HG03571 (cell line): ENCODE measurements at regions not wholly inside any gene's neighbourhood (a gene's known extent, or its start where the extent isn't known, plus 50 kb on each side); places are given as distances from the start of the nearest gene placed in this dataset.
A peak's percentile ranks its signal among the peaks of the same experiment; 100 is the strongest.

ENCODE experiments used
- ATAC-seq: cut with Tn5 transposase; IDR thresholded peaks from one replicate; pipeline ENCODE4 v1.9.1; 2021; ENCODE audit not compliant: unreplicated experiment

DNA sequence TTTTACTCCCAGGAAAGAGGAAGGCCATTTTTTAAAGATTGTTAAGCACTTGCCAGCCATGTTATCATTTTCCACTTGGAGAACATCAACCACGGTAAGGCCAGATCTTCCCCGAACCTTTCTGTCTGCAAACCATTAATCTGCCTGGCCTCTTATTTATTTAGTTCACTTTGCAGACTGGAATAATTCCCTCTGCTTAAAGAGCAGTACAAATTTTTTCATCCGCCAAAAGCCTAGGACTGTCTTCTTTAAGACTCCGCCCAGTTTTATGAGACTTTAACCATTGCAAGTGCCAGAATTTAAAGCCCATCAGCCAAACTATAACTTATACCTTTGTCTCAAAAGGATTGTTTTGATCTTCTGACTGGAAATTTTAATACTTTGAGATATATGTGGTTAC lies 426.3 kb downstream of the KCTD12 start:
- no peak for ATAC-seq

DNA sequence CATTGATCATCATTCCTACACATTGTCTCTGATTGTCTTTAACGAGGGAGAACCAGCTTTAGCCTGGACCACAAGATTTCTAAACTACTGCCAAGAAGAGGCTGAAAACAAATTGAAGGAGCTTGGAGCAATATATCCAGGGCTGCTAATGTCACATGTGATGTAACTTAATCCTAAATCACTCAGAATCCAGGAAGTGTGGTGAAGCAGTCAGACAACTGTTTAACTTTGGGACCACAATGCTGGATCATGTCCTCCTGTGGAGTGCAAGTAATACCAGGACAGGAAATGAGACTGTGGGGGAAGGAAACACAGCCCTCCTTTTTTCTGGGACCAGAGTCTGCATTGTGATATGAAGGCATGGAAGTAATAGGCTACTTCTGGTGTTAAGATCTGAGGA lies 430.2 kb downstream of the KCTD12 start:
- ATAC-seq: no peak

DNA sequence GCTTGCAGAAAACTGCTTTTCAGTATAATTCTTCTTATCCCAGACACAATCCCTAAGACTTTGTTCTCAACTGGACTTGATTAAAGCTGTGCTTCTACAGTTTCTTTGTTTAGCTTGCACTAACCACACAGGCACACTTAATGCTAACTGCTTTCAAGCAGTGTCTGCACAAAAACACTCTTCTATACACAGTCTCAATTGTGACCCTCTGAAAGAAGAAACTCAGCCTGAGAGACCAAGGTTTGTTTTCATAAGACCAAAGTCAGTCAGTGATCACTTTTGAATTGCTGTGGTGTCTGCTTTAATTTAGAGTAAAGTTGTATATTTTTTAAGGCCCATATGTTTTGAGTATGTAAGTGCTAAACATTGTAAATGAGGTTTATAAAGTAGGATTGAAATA lies 431.2 kb downstream of the KCTD12 start:
- ATAC-seq: no peak

DNA sequence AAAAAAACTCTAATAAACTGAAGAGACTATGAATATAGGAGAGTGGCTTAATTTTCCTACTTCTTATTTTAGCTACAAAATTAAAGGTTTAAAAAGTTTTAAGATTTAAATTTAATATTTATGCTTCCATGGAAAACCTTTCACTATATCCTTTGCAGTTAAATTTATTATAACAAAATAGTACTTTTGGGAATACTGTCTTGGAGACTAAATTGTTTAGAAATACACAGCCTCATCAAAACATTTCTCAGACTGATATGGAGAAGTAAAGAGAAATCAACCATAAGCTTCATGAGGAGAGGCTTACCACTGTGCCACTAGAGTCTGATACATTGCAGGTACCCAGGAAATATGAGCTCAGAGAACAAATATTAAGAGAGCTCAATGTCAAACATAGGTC lies 436.5 kb downstream of the KCTD12 start:
- no peak for ATAC-seq

DNA sequence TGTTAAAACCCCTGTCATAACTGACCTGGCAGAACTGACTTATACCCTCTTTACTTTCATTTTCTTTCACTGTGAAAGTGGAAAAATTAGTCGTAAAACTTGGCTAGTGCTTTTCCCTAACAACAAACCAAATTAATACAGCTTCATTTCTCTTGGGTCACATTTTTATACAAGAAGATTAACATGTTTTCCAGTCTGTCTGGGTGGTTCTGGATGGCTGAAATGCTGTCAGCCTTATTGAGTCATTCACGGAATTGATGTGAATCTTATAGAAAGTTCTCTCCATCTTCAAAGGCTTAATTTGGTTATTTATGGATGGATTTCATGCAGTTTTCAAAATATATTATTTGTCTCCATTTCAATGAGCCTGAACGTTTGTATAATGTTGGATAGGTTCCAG lies 440.0 kb downstream of the KCTD12 start:
- ATAC-seq: no peak

DNA sequence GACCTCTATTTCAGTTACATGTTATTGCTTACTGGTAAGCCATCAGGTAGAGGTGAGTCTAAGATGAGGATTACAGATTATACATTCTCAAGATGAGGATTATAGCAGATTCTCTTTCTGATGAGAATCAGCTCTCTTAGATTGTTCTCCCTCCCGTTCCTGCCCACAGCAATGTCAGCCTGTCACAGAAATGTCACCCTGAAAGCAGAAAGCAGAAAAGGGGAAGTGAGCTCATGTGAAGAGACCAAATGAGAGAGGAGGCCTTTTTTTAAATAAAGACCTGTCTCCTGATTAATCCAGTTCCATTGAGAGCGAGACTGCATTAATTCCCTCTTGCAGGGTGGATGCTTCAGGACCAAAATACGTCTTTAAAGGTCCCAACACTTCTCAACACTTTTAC lies 445.6 kb downstream of the KCTD12 start:
- ATAC-seq: peak; percentile 74

DNA sequence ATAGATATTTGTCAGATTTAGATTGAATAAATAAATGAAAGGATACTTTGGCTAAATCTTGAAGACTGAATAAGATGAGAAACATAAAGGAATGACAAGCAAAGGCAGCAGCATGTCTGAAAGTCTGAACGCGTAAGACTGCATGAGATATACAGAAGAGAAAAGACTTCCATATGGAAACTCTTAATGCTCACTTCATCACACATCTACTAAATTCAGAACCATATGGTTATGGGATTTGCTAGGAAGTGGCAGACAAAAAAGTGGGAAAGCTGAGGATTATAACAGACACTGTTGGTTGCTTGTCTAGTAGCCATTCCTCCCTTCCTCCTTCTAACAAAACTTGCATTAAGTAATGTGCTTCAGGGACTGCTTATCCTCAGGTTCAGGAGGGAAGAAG lies 446.7 kb downstream of the KCTD12 start:
- ATAC-seq: no peak

DNA sequence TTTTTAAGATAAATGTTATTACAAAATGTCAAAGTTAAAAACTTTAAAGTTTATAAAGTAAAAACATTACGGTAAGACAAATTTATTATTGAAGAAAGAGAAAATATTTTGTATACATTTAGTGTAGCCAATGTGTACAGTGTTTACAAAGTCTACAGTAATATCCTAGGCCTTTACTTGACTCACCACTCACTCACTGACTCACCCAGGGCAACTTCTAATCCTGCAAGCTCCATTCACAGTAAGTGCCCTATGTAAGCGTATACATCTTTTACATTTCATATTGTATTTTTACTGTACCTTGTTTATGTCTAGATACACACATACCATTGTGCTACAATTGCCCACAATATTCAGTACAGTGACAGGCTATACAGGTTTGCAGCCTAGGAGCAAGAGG lies 448.2 kb downstream of the KCTD12 start:
- ATAC-seq: no peak

DNA sequence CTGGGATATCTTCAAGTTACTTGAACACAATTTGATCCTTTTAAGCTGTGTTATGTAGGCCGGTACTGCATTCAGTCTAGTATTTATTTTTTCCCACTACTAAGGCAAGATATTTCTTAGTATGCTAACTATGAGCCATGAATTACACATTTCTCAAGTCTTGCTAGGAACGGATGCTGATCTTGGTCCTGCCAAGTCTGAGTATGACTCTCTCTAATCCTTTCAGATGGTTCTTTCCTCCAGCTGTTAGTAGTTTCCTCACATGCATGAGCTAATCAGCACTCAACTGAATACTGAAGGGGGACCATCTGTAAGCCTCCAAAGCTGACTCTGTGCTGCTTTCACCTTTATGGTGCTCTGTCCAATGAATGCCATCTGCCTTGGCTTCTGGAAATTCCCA lies 460.3 kb downstream of the KCTD12 start:
- no peak for ATAC-seq

DNA sequence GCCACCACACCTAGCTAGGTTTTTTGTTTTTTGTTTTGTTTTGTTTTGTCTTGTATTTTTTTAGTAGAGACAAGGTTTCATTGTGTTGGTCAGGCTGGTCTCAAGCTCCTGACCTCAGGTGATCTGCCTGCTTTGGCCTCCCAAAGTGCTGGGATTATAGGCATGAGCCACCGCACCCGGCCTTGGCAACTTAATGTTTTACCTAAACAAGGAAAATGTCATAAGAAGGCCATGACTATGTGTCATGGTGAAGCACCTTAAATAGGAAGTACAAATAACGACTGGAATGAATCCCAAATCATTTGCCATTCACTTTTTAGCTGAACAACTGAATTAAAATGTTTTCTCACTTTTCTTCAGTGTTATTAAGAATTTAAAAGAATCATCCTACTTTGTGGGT lies 465.2 kb downstream of the KCTD12 start:
- ATAC-seq: no peak

DNA sequence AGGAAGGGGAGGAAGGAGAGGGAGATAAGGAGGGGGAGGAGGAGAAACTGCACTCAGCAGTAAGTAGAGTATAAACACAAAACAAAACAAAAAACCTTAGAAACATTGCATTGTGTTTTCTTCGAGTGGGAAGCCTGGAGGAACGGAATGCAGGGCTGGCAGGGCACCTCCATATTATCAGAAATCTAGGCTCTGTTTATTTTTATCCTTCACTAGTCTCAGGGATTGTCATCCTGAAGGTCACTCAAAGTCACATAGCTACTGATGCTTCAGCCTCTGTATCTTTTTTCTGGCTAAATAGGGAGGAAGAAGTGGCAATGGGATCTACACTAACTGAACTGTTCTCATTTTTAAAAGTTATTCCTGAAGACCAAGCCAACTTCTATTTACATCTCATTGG lies 467.8 kb downstream of the KCTD12 start:
- ATAC-seq: no peak

DNA sequence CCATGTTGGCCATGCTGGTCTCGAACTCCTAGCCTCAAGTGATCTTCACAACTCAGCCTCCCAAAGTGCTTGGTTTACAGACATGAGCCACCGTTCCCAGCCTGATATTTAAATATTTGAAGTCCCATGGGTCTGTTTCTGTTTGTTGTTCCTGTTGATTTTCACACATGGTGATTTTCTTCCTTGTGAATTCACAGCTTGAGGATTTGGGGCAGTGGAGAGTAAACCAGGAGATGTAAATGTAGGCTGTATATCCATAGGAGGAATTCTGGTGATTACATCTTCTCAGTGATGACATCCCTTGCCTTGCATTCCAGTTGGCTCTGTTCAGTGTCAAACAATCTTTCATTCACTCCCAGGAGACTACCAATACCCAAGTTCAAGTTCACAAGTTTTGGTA lies 471.9 kb downstream of the KCTD12 start:
- ATAC-seq: no peak

DNA sequence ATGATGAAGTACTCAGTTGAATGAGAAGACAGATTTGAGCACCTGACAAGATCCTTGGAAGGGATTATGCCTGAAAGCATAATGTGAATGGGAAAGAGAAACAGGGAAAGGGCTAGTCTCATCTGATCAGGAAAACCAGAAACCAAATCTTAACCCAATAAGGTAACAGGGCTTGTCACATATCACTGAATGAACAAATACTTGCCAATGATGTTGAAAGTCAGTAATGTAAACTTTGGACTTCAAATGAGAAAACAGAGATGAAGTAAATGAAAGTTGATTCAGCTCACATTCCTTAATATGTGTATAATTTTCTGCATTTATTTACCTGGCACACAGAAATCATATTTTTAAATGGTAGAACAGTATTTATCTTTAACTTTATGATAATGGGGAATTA lies 480.0 kb downstream of the KCTD12 start:
- no peak for ATAC-seq

DNA sequence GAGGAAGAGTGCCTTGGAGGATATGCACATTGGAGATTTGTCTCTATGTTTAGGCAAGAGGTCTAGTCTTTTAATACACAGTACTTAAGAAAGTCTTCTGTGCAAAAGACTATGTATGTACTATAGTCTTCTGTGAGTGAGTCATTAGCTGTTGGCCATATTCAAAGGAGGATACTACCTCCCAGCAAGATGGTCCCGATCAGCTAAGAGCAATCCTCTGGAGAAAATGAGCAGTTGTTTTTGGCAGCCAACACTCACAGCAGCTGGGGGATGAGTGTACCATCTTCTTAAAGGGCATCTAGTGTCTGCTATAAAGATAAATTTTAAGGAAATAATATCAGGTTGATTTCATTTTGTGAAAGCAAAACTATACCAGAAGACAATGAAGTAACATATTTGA lies 487.8 kb downstream of the KCTD12 start:
- no peak for ATAC-seq

DNA sequence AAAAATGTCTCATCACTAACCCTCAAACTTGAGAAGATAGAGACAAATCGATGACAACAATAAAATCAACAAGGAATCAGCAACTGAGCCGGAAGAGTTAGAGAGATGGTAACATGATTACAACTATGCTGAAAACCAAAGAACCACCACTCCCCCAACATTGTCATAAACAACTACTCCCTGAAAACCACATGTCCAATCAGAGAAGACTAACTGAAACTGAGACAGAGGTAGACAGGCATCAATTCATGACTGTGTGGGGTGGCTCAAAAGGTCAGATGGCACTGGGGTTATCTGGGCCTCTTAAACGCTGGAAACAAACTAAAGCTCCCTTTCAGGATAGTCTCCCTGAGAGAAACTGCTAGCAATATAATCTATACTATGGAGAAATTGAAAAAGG lies 488.8 kb downstream of the KCTD12 start:
- no peak for ATAC-seq

DNA sequence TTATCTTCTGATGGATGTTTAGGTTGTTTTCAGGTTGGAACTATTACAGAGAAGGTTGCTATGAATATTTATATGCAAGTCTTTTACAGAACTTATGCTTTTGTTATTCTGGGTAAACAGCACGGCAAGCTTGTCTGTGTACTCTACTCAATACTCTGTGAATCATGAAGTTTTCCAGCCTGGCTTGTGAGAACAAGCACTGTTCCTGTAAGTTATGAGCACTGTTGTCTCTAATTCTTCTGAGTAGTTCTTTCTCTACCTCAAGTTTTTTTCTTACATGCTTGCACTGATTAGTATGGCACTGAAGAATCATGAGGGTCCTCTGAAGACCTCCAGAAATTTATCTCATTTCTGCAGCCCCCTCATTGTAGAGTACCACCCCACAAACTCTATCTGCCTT lies 496.9 kb downstream of the KCTD12 start:
- ATAC-seq: no peak

DNA sequence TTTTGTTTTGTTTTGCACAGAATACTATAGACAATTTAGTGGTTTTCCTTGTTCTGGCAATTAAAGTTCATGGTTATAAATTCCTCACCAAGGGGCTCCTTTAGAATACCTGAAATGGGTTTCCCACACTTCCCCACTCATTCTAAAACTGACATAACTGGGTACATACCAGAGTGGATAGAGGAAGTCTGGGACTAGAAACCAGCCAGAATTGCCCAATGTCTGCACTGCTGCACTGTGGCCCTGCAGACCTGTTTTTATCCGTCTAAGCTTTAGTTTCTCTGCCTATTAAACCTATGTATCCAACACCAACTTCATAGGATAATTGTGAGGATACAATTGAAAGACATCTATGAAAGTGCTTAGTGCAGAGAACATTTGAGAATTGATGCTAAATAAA lies 498.6 kb downstream of the KCTD12 start:
- ATAC-seq: no peak

DNA sequence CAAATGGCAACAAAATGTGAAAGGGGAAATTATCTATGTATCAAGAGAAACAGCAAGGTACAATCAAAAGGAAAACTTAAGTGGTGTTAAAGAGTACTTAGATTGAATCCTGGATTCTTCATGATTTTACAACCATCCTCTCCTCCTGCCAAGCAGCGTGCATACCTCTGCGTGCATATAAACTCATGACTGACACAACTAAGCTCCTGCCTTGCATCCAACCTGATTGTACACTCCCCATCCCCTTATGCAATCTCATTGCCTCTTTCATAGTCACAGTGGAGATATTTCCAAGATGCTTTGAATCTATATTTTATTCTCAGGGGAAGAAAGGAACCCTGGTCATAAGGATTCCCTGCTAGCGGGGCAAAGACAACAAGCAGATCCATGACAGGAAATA lies 499.9 kb downstream of the KCTD12 start:
- ATAC-seq: no peak

DNA sequence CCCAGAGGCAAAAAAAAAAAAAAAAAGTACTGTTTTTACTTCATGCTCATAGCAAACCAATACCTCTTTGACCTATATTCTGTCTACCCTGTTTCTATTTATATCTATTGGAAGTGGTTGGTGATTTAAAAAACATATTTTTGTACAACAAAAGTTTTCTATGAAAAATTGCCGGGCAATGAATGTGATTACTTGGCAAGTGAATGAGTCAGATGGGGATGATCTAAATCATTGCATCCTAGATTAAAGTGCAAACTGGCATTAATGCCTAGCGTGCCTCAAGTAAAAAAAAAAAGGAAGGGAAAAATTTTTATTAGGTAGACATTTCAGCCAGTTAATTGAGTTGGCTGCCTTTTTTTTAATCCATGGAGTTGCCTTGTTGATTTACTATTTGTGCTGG lies 500.6 kb downstream of the KCTD12 start:
- ATAC-seq: no peak

DNA sequence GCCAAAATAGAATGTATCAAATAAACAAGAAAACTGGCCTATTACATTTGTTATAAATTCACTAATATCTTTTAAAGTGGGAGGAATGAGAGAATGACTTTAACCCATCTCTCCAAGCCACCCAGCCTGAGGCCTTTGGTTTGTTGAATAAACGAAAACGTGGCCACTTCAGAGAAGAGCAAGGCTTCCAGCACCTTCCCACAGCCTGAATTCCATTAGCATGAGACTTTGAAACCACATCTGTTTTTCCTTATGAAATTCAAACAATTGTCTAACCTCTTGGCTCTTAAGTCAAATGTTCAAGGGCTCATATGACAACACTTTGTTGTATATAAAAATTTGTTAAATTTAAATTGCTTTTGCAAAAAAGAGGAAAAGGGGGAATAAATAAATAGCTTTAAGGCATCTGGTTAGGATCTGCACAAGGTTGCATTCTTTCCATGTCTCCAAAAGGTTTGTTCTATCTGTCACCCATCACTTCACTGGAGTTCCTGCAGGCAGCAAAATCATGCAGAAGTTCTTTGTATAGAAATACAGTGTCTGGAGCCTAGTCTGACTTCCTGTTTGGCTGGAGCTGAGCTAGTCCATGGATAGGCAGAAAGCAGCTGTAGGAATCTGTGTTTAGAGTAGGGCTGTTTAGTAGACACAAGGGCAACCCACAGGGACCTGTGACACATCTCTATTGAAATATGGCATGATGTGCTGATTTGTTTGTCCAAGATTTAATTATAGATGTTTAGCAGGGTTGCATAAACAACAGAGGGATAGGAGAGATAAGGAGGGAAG lies 502.3 kb downstream of the KCTD12 start:
- no peak for ATAC-seq

DNA sequence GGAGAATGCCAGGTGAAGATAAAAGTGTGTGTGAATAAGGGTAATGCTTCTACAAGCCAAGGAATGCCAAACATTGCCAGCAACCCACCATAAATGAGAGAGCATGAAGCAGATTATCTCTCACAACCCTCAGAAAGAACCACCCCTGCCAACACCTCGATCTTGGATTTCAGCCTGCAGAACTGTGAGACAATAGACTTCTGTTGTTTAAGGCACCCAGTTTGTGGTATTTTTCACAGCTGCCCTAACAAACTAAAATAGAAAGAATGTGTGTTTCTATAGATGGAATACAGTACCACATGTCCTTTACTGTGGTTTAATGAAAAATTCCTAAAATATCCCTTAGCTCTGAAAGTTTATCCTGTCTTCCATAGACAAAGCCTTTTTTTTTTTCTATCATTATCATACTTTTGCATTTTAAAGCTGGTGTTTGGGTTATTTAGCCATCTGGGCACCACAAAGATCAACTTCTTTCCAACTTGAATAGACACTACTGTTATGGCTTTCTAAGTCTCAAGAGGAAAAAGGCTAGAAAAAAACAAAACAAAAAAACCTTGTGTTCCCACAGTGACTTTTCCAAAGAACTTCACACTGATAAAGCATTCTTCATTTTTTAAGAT lies 505.6 kb downstream of the KCTD12 start:
- no peak for ATAC-seq

DNA sequence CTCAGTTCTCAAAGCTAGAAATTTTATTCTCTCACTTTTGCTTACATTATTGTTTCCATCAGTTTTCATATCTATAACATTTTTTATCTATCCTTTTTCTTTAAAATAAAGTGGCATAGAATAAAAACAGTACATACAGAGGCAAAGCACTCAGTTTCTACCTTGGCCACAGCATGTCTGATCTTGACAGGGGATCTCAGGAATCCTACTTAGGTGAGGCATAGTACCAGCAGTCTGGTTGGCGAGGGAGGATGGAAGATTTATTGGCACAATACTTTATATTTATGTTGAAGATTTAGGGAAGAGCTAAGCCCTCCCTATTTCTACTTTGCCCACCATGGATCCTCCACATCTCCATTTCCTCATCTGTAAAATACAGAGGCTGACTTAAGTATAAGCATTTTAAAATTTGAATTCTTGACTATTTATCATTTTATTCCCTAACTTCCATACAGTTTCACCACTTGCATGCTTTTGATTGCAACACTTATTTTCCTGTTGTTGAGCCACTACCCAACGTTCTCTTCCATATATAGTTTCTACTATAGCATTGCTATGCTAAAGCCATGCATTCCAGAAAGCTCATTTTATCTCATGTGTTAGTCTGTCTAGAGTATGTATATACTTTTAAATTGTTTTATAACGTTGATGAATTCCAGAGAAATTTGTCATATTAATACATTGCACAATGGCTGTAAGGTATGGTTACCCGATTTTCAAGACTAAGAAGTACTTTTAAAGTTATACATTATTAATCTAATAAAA lies 506.7 kb downstream of the KCTD12 start:
- ATAC-seq: no peak
